GM19452 (cell line): ENCODE measurements at regions not wholly inside any gene's neighbourhood (a gene's known extent, or its start where the extent isn't known, plus 50 kb on each side); places are given as distances from the start of the nearest gene placed in this dataset.

ENCODE experiments used
- ATAC-seq: cut with Tn5 transposase; IDR thresholded peaks from one replicate; pipeline ENCODE4 v1.9.1; 2021; ENCODE audit not compliant: unreplicated experiment

DNA sequence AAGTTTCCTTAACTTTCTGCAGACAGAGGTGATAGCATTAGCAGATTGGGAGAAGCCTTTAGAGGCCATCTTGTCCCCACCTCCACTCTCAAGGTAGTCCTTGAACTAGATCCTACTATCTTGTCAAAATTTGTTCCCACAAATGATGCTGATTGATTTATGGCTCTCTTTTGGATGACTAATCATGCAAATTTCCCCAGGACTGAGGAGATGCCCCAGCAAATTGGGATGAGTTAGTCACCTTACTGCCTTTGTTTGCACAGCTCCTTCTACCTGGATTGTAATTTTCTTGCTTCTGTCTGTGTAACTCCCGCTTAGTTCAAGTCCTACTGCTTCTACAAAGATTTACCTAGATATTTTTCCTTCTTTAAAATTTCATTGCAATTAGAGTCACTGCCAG, 391.4 kb upstream of the CADM1 start:
- ATAC-seq, result no peak

DNA sequence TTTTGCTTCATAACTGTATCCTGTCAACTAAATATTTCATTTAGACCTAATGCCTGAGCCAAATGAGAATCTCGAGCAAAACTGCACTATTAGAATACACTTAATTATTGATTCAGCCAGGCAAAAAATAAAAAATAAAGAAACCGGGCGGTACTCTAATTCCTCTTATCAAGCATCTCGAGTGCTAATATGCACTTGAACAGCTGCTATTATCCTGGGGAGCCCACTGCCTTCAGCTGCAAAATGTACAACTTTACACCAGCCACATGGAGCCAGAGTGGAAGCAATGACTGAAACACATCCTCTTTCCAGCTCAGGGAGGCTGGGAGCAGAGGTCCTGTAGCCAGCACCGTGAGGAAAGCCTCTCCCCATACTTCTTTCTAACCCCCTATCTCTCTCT, 390.0 kb upstream of the CADM1 start:
- ATAC-seq, result no peak

DNA sequence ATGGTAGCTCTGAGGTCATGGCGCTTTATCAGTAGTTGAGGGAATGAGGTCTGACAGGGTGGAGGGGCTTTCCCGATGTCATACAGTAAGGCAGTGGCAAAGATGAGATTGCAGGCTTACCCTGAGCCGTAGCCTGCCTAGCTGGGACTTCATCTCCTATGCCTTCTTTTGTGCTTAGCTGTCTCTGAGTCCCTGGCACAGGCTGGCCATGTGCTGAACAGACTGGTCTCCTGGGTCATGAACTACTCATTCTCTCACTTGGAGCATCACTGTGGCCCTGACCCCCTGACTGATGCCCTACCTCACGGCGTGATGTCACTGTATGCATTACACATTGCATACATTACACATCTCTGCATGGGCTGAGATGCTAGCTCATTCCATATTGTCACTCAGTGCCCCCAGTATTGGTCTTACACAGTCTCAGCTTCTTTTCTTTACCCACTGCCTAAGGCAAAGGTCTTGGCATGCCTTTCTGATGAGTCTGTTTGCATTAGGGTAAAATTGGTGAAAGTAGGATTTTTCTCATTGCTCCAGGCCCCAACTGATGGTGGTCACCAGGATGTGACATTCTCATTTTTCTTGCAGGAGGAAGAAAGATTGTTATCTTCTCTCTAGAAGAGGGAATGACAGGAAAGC, 389.4 kb upstream of the CADM1 start:
- no peak for ATAC-seq

- no peak for ATAC-seq
Observed at GRCh38 chr11:115892016-115892415, 387.8 kb upstream of the CADM1 start.

- no peak for ATAC-seq
Observed at GRCh38 chr11:115891581-115891980, 387.4 kb upstream of the CADM1 start.

- ATAC-seq, result no peak
Observed at GRCh38 chr11:115890500-115890899, 386.3 kb upstream of the CADM1 start.

DNA sequence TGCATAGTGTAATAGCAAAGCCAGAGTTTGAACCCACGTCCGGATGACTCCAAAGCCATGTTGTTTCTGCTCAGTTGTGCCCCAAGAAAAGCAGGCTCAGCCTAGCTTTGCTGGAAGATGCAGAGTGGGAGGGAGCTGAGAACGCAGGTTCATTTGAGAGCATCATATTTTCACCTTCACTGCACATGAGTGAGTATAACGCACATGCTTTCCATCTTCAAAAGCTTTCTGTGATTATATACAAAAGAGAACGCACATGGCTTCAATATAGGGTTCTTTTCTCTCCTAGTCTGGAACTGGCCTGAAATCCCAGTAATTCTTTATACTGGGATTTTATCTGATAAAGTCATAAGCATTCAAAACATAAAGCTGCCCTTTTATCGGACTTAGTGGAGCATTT, 385.5 kb upstream of the CADM1 start:
- ATAC-seq, result no peak

DNA sequence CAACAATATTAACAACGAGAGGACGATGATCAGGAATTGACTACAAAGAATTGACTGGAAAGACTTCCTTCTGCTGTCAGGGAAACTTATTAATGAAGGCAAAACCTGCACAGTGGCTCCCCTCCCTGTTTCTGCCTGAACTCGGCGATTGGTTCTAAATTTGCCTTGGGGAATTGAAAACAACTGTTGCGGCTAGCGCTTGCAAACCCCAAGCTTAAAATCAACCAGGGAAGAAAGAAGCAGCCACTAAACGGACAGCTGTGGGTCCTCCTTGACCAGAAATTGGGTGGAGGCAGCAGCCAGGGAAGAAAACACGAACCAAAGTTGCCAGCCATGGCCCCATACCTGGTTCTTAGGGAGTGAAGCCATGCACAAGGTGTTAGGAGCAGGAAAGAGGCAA, 383.5 kb upstream of the CADM1 start:
- ATAC-seq, result no peak

GRCh38 chr11:115887316-115887715, 383.1 kb upstream of the CADM1 start:
- ATAC-seq, result no peak

DNA sequence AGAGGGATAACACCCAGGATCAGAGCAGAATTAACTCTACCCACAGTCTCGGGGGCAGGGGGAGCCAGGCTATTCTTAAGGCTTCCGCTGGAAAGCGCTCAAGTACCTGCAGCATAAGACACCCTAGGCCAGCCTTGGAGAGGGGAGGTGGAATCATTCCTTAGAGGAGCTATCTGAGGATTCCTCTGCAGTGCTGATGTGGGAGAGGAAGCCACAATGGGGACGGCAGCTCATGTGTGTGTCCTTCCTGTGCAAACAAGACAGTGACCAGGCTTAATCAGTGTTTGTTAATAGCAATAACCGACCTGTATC, 382.2 kb upstream of the CADM1 start:
- ATAC-seq, result no peak

DNA sequence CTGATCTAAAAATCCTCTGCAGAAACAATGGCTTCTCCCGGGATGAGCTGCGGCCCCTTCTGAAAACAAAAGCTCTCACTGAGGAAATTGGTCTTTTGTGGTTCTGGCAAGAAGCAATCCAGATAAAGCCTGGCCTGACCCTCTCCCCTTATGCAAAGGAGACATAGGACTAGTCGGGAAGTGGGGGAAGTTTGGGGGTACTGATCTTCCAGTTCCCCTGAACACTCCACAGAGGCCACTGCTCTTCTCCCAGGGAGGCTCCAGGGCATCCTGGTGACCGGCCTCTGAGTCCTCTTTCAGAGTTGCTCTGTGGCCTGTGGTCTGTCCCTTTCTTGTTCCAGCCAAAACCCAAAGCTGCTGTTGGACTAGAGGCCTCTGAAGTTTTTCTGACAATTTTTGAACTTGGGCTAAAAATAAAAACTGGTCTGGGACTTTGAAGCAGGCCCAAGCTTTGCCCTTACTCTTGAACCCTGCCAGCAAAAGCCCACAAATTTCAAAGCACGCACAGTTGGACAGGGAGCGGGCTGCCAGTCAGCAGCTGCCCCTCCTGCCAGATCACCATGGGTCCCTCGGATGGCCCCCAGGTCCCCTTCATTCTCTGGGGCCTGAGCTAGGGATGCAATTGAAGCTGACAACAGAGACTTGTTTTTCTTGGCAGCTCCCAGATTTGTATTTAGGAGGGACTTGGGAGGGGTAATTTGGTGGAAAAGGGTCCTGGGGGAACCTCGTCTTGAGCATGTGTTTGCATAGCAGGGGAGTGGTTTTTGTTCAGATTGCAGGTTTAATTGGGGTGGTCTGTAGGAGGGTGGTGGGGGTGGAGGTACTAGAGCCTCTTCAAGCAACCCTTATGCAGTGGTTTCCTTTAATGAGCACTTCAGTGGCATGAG, 381.6 kb upstream of the CADM1 start:
- ATAC-seq, result no peak

DNA sequence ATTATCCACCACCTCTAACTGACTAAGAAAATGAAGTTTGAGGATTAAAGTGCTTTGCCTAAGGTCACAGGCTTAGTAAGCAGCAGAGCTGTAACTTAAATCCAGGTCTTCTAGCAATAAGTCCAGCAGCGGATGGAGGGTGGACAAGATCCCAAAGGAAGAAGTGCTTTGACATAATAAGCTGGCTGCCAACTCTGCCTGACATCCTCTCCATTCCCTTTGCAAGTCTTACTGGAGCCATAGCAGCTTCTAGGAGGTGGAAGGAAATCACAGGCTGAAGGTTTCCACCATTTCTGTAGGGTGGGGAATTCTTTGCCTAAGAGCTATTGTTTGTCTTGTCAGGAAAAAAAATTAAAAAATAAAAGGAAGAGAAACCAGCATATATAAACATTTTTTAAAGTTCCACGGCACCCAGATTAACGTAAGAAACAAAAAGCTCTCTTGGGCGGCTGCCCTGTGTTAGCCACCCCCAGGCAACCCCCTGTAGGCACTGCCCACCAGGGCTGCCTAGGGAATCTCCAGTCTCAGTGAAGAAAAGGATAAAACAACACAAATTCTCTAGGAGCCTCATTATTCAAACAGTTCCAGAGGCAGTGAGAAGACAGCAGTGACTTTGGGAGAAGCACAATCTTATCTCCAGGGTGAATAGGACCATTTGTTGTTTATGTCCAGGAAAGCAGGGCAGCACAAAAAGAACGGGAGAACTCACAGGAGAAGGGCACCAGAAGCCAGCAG, 380.8 kb upstream of the CADM1 start:
- no peak for ATAC-seq

GRCh38 chr11:115874843-115875242, 370.6 kb upstream of the CADM1 start:
- peak; percentile 90 for ATAC-seq

- no peak for ATAC-seq
Observed at GRCh38 chr11:115873813-115874212, 369.6 kb upstream of the CADM1 start.

- no peak for ATAC-seq
Observed at GRCh38 chr11:115872416-115872815, 368.2 kb upstream of the CADM1 start.

DNA sequence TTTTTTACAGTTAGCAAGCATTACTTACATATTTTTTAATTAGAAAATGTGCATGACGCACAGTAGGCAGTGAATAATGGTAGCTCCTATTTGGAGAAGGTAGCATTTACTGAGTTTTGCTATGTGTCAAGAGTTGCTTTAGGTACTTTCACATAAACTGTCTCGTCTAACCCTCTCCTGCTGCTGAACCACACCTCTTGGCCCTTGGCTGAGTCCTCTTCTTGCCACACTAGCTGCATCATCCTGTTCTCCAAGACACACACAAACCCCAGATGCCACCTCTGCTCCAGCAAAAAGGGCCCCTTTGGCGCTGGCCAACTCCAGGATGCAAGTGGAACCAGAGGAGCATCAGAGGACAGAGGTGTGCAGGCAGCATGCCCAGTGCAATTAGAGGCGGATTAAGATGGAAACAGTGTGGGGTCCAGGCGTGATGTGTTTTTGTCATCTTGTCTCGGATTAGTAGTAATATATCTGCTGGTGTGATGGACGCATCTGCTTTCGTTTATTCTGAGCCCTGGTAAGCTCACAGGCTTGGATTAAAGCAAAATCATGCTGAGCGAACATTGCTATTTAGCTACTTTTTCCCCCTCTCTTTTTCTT, 367.0 kb upstream of the CADM1 start:
- no peak for ATAC-seq

GRCh38 chr11:115869780-115870431, 365.7 kb upstream of the CADM1 start:
- peak; percentile 82 for ATAC-seq

- ATAC-seq, result no peak
Observed at GRCh38 chr11:115869131-115869530, 364.9 kb upstream of the CADM1 start.

- ATAC-seq, result no peak
Observed at GRCh38 chr11:115860246-115860645, 356.0 kb upstream of the CADM1 start.

DNA sequence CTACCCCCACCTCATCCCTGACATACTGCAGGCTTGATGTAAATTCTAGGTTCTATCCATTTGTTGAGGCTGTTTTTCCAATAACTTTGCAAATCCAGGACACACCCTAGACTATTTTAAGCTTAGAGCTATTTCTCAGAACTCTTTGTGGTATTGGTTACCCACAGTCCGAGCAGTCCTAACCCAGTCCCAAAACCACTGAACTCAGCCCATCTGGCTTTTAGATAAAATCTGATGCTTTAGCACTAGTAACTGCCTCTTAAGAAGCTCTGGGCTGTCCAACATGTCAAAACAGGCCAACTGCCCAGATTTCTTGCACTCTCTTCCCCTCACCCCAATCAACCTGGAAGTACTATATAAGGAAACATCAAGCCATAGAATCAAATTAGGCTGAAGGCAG, 344.4 kb upstream of the CADM1 start:
- no peak for ATAC-seq

- ATAC-seq, result no peak
Observed at GRCh38 chr11:115848080-115848479, 343.9 kb upstream of the CADM1 start.
